A549 (cell line): ENCODE measurements at regions not wholly inside any gene's neighbourhood (a gene's known extent, or its start where the extent isn't known, plus 50 kb on each side); places are given as distances from the start of the nearest gene placed in this dataset.

Experiments used
- EP300 ChIP-seq, 2 experiments: fragments of >200 bp; sonication (Bioruptor Twin); formaldehyde crosslinking; IDR thresholded peaks; 2 replicates in 1 of 2; 3 replicates in 1 of 2; pipeline ENCODE4 v1.6.1; 2016 to 2017
- MAFK ChIP-seq: fragments of 450-650 bp; IDR thresholded peaks from 2 replicates; pipeline ENCODE4 v1.6.1; 2014; ENCODE audit not compliant: partially characterized antibody
- ZSCAN20 ChIP-seq: fragments of 250-450 bp; sonication (Bioruptor Pico); IDR thresholded peaks from 2 replicates; pipeline ENCODE4 v1.8.0; 2022; ENCODE audit warnings: mild to moderate bottlenecking, moderate library complexity
- TF ChIP-seq, protein P1 (sequence below): fragments of 250-450 bp; sonication (Bioruptor Pico); IDR thresholded peaks from 2 replicates; pipeline ENCODE4 v1.5.0; 2021; ENCODE audit warnings: mild to moderate bottlenecking, moderate library complexity, borderline replicate concordance
- TF ChIP-seq, protein P2 (sequence below): fragments of >200 bp; sonication (Bioruptor Twin); formaldehyde crosslinking; IDR thresholded peaks from 3 replicates; pipeline ENCODE4 v1.5.1; 2016

DNA sequence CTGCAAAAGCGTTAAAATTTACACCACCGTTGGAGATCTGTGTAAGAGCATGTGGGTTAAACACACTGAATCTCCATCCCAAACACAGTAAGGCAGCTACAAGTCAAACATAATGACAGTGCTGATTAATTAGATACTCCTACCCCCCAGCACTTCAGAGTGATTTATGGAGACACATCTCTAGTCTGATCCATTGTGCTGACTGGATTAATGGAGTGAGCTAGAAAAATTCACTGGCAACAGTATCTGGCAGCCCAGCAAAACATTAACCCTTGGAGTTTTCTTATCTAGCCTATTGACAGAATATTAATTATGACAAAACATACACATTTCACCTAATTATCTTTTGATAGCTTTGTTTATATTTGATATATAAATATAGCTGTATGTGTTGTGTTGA is 188.6 kb upstream of the ISL1 start:
- TF ChIP-seq, protein P1, sequence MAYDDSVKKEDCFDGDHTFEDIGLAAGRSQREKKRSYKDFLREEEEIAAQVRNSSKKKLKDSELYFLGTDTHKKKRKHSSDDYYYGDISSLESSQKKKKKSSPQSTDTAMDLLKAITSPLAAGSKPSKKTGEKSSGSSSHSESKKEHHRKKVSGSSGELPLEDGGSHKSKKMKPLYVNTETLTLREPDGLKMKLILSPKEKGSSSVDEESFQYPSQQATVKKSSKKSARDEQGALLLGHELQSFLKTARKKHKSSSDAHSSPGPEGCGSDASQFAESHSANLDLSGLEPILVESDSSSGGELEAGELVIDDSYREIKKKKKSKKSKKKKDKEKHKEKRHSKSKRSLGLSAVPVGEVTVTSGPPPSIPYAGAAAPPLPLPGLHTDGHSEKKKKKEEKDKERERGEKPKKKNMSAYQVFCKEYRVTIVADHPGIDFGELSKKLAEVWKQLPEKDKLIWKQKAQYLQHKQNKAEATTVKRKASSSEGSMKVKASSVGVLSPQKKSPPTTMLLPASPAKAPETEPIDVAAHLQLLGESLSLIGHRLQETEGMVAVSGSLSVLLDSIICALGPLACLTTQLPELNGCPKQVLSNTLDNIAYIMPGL (CRISPR knock-in tag): no peak
- TF ChIP-seq MAFK (no peak), ZSCAN20 (no peak), EP300 (IDR thresholded peaks at IDR 0.05) (no peak)
- TF ChIP-seq, protein P2, sequence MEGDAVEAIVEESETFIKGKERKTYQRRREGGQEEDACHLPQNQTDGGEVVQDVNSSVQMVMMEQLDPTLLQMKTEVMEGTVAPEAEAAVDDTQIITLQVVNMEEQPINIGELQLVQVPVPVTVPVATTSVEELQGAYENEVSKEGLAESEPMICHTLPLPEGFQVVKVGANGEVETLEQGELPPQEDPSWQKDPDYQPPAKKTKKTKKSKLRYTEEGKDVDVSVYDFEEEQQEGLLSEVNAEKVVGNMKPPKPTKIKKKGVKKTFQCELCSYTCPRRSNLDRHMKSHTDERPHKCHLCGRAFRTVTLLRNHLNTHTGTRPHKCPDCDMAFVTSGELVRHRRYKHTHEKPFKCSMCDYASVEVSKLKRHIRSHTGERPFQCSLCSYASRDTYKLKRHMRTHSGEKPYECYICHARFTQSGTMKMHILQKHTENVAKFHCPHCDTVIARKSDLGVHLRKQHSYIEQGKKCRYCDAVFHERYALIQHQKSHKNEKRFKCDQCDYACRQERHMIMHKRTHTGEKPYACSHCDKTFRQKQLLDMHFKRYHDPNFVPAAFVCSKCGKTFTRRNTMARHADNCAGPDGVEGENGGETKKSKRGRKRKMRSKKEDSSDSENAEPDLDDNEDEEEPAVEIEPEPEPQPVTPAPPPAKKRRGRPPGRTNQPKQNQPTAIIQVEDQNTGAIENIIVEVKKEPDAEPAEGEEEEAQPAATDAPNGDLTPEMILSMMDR: no peak
